ENCODE measurements at regions not wholly inside any gene's neighbourhood (a gene's known extent, or its start where the extent isn't known, plus 50 kb on each side); places are given as distances from the start of the nearest gene placed in this dataset.

GRCh38 chr4:147084861-147085260 is 139.2 kb upstream of the TTC29 start:
- no peak for TF ChIP-seq POLR2A (IDR thresholded peaks at IDR 0.05)
- no peak for TF ChIP-seq CTCF (IDR thresholded peaks at IDR 0.05)
- TF ChIP-seq EP300 (IDR thresholded peaks at IDR 0.05), result no peak
- 89 to 100% methylated on average over 1 of the region's 1 CpG for WGBS, 2 donors
- DNase-seq (ENCODE audit: low spot score in 2 of 2), result no peak
- no peaks in the 10 kb centered on the region for H3K9me3 ChIP-seq
- no peak overlapping the region for H3K4me3 ChIP-seq
- H3K36me3 ChIP-seq, result no peaks in the 10 kb centered on the region
- H3K27ac ChIP-seq, result no peak overlapping the region
- no peaks in the 10 kb centered on the region for H3K4me1 ChIP-seq
- no peaks in the 10 kb centered on the region for H3K27me3 ChIP-seq

GRCh38 chr4:147085781-147086180 is 140.1 kb upstream of the TTC29 start:
- no peak for TF ChIP-seq EP300 (IDR thresholded peaks at IDR 0.05)
- no peak for TF ChIP-seq CTCF (IDR thresholded peaks at IDR 0.05)
- no peak for TF ChIP-seq POLR2A (IDR thresholded peaks at IDR 0.05)
- H3K27me3 ChIP-seq, result no peaks in the 10 kb centered on the region
- no peaks in the 10 kb centered on the region for H3K9me3 ChIP-seq
- H3K4me3 ChIP-seq, result no peak overlapping the region
- H3K36me3 ChIP-seq, result no peaks in the 10 kb centered on the region
- H3K27ac ChIP-seq, result no peak overlapping the region
- H3K4me1 ChIP-seq, result no peaks in the 10 kb centered on the region
- whole genome bisulfite sequencing, 2 donors, result 82 to 86% methylated on average over 2 of the region's 2 CpGs
- no peak for DNase-seq (ENCODE audit: low spot score in 2 of 2)

- Histone ChIP-seq H3K27me3 (no peaks in the 10 kb centered on the region), H3K4me3 (no peak overlapping the region), H3K9me3 (no peaks in the 10 kb centered on the region), H3K4me1 (no peaks in the 10 kb centered on the region), H3K27ac (no peak overlapping the region), H3K36me3 (no peaks in the 10 kb centered on the region)
- 56 to 58% methylated on average over 4 of the region's 4 CpGs for WGBS, 2 donors
- no peak for DNase-seq (ENCODE audit: low spot score in 2 of 2)
- no peak for TF ChIP-seq POLR2A (IDR thresholded peaks at IDR 0.05)
- TF ChIP-seq EP300 (IDR thresholded peaks at IDR 0.05), result no peak
- TF ChIP-seq CTCF (IDR thresholded peaks at IDR 0.05), result no peak
Measured at GRCh38 chr4:147088146-147088545, 142.5 kb upstream of the TTC29 start.

- Histone ChIP-seq H3K27ac (no peak overlapping the region), H3K4me3 (no peak overlapping the region), H3K4me1 (peaks cover 0 to 4% (median 0%) of the 10 kb centered on the region in 4 donors), H3K36me3 (no peaks in the 10 kb centered on the region), H3K9me3 (no peaks in the 10 kb centered on the region), H3K27me3 (no peaks in the 10 kb centered on the region)
- TF ChIP-seq CTCF (IDR thresholded peaks at IDR 0.05), result no peak
- TF ChIP-seq EP300 (IDR thresholded peaks at IDR 0.05), result no peak
- no peak for TF ChIP-seq POLR2A (IDR thresholded peaks at IDR 0.05)
- WGBS, 2 donors, result 75 to 82% methylated on average over 5 of the region's 5 CpGs
- no peak for DNase-seq (ENCODE audit: low spot score in 2 of 2)
Measured at GRCh38 chr4:147090486-147090885, 144.8 kb upstream of the TTC29 start.

GRCh38 chr4:147093206-147093605 is 147.5 kb upstream of the TTC29 start:
- H3K9me3 ChIP-seq, result no peaks in the 10 kb centered on the region
- DNase-seq (ENCODE audit: low spot score in 2 of 2), result no peak
- WGBS, 2 donors, result 61 to 63% methylated on average over 2 of the region's 2 CpGs

More at GRCh38 chr4:147093206-147093605, 147.5 kb upstream of the TTC29 start:
- Histone ChIP-seq H3K27me3 (no peaks in the 10 kb centered on the region), H3K4me1 (peaks cover 0 to 23% (median 0%) of the 10 kb centered on the region in 4 donors), H3K27ac (no peak overlapping the region), H3K4me3 (no peak overlapping the region), H3K36me3 (no peaks in the 10 kb centered on the region)
- TF ChIP-seq EP300 (IDR thresholded peaks at IDR 0.05) (no peak), CTCF (IDR thresholded peaks at IDR 0.05) (no peak), POLR2A (IDR thresholded peaks at IDR 0.05) (no peak)

All from tibial nerve (tissue), 4 donors.